GM19351 (cell line): ENCODE measurements at regions not wholly inside any gene's neighbourhood (a gene's known extent, or its start where the extent isn't known, plus 50 kb on each side); places are given as distances from the start of the nearest gene placed in this dataset.

Source experiments
- ATAC-seq: cut with Tn5 transposase; IDR thresholded peaks from one replicate; pipeline ENCODE4 v1.9.1; 2021; ENCODE audit warnings: mild to moderate bottlenecking, moderate library complexity; ENCODE audit not compliant: unreplicated experiment

- ATAC-seq = no peak
Observed at GRCh38 chr2:191556463-191556862, 121.5 kb upstream of the NABP1 start.

- no peak for ATAC-seq
Observed at GRCh38 chr2:191557841-191558240, 120.1 kb upstream of the NABP1 start.

- ATAC-seq = no peak
Observed at GRCh38 chr2:191559569-191559968, 118.4 kb upstream of the NABP1 start.

GRCh38 chr2:191560411-191560980 lies 117.4 kb upstream of the NABP1 start:
- no peak for ATAC-seq

- no peak for ATAC-seq
Observed at GRCh38 chr2:191565120-191565519, 112.8 kb upstream of the NABP1 start.

- peak; percentile 74 for ATAC-seq
Observed at GRCh38 chr2:191565647-191566198, 112.2 kb upstream of the NABP1 start.

- peak; percentile 68 for ATAC-seq
Observed at GRCh38 chr2:191566344-191566743, 111.6 kb upstream of the NABP1 start.

GRCh38 chr2:191567206-191567605 lies 110.7 kb upstream of the NABP1 start:
- no peak for ATAC-seq

- no peak for ATAC-seq
Observed at GRCh38 chr2:191569025-191569424, 108.9 kb upstream of the NABP1 start.

- peak; percentile 58 for ATAC-seq
Observed at GRCh38 chr2:191571163-191571769, 106.7 kb upstream of the NABP1 start.

- no peak for ATAC-seq
Observed at GRCh38 chr2:191572319-191572718, 105.6 kb upstream of the NABP1 start.

GRCh38 chr2:191573216-191573615 lies 104.7 kb upstream of the NABP1 start:
- no peak for ATAC-seq

- ATAC-seq = no peak
Observed at GRCh38 chr2:191574232-191574631, 103.7 kb upstream of the NABP1 start.

GRCh38 chr2:191577605-191578004 lies 100.3 kb upstream of the NABP1 start:
- ATAC-seq = no peak

- ATAC-seq = no peak
Observed at GRCh38 chr2:191578031-191578430, 99.9 kb upstream of the NABP1 start.

GRCh38 chr2:191580581-191580980 lies 97.4 kb upstream of the NABP1 start:
- ATAC-seq = no peak

GRCh38 chr2:191581003-191581402 lies 96.9 kb upstream of the NABP1 start:
- ATAC-seq = no peak

- ATAC-seq = no peak
Observed at GRCh38 chr2:191582355-191582754, 95.6 kb upstream of the NABP1 start.

- no peak for ATAC-seq
Observed at GRCh38 chr2:191591025-191591424, 86.9 kb upstream of the NABP1 start.

GRCh38 chr2:191593622-191594385 lies 84.1 kb upstream of the NABP1 start:
- no peak for ATAC-seq

GRCh38 chr2:191597186-191597751 lies 80.7 kb upstream of the NABP1 start:
- no peak for ATAC-seq

GRCh38 chr2:191598296-191598695 lies 79.6 kb upstream of the NABP1 start:
- ATAC-seq = no peak
